ENCODE measurements at regions not wholly inside any gene's neighbourhood (a gene's known extent, or its start where the extent isn't known, plus 50 kb on each side); places are given as distances from the start of the nearest gene placed in this dataset.
"Not testable (repeated sequence)": the region's sequence is repeated elsewhere in the genome, so short reads cannot be mapped to it uniquely, and the experiment has no call there.

DNA sequence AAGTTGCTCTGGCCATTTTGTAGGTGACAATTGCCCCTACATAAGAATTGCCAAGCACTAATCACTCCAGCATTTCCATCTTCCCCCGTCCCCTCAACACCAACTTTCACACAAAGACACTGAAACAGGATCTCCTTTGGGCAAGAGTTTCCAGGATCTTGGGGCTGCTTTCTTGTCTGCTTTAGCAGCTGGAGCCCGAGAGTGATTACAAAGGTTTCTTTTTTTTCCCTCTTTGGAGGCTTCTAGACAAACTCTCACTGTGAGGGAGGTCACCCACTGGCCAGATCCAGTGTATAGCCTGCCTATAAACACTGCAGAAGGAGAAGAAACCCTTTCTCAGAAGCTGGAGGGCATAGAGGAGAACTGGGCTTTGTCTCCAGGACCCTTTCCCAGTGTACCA lies 92.5 kb downstream of the APIP start:
- no peak for DNase-seq (ENCODE audit: low read depth)
- H3K4me3 ChIP-seq (ENCODE audit: low read depth, low read length): no peak overlapping the region
- TF ChIP-seq, protein P1, sequence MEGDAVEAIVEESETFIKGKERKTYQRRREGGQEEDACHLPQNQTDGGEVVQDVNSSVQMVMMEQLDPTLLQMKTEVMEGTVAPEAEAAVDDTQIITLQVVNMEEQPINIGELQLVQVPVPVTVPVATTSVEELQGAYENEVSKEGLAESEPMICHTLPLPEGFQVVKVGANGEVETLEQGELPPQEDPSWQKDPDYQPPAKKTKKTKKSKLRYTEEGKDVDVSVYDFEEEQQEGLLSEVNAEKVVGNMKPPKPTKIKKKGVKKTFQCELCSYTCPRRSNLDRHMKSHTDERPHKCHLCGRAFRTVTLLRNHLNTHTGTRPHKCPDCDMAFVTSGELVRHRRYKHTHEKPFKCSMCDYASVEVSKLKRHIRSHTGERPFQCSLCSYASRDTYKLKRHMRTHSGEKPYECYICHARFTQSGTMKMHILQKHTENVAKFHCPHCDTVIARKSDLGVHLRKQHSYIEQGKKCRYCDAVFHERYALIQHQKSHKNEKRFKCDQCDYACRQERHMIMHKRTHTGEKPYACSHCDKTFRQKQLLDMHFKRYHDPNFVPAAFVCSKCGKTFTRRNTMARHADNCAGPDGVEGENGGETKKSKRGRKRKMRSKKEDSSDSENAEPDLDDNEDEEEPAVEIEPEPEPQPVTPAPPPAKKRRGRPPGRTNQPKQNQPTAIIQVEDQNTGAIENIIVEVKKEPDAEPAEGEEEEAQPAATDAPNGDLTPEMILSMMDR (IDR thresholded peaks at IDR 0.05; ENCODE audit: insufficient read depth, low read depth, low read length, missing control alignments): no peak

DNA sequence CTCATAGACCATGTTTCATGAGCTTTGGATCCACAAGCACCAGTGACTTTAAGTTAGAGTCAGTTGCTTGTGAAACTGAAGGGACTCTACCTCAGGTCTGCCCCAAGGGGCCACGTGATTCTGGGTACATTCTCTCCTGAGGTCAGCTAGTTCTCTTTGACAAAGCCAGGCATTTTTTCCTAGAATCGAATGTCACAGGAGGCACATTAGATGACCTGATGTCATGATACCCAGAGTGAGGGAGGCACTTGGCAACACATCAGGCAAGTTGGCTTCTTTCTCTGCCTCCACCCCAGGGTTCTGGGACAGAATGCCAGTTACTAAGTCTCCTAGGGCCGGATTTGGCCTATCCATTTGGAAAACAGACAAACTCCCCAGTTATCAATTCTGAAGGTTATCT lies 93.0 kb downstream of the APIP start:
- H3K4me3 ChIP-seq (ENCODE audit: low read depth, low read length): no peak overlapping the region
- TF ChIP-seq, protein P1 (IDR thresholded peaks at IDR 0.05; ENCODE audit: insufficient read depth, low read depth, low read length, missing control alignments): no peak
- no peak for DNase-seq (ENCODE audit: low read depth)

DNA sequence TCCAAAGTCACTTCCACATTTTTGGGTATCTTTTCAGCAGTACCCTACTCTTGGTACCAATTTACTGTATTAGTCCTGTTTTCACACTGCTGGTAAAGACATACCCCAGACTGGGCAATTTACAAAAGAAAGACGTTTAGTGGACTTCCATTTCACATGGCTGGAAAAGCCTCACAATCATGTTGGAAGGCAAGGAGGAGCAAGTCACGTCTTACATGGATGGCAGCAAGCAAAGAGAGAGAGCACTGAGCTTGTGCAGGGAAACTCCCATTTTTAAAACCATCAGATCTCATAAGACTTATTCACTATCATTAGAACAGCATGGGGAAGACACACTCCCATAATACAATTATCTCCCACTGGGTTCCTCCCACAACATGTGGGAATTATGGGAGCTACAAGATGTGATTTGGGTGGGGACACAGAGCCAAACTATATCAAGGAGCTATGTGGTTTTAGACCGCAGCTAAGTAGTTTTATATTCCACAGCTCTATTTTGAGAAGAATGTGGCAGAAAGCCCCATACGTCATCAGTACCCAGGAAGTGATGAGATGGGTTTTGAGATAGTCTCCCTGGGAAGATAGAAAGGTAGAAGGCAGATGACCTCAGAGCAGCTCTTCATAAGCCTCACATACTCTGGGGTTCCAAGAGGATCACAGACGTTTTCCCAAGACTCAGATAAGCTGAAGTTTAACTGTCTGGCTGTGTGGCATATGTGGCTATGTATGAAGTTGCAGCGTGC lies 96.3 kb downstream of the APIP start:
- no peak for DNase-seq (ENCODE audit: low read depth)
- H3K4me3 ChIP-seq (ENCODE audit: low read depth, low read length): no peak overlapping the region
- TF ChIP-seq, protein P1 (IDR thresholded peaks at IDR 0.05; ENCODE audit: insufficient read depth, low read depth, low read length, missing control alignments): no peak

- not testable (repeated sequence) for H3K4me3 ChIP-seq (ENCODE audit: low read depth, low read length); DNase-seq (ENCODE audit: low read depth)
These were observed 98.4 kb downstream of the APIP start for GRCh38 chr11:34817812-34818211.

DNA sequence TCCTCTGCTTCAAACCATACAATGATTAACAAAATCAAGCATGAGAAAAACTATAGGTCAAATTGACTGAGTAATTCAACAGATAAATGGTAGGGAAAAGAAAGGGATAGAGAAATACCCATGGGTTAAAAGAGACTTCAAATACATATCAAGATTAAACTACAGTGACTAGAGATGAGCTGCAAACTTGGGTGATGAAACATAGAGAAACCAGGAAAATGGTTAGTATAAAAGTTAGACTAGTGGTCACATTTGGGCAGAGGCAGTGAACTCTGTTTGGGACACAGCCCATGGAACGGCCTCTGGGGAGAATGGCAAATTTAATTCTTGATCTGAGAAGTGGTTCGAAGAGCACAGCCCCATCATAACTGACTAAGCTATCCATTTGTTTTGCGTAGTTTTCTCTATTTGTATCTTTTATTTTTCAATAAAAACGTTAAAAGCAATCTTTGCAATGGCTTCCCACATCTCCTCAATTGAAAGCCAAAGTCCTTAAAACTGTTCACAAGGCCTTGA lies 99.4 kb downstream of the APIP start:
- TF ChIP-seq, protein P1 (IDR thresholded peaks at IDR 0.05; ENCODE audit: insufficient read depth, low read depth, low read length, missing control alignments): no peak
- no peak for DNase-seq (ENCODE audit: low read depth)
- H3K4me3 ChIP-seq (ENCODE audit: low read depth, low read length): no peak overlapping the region

DNA sequence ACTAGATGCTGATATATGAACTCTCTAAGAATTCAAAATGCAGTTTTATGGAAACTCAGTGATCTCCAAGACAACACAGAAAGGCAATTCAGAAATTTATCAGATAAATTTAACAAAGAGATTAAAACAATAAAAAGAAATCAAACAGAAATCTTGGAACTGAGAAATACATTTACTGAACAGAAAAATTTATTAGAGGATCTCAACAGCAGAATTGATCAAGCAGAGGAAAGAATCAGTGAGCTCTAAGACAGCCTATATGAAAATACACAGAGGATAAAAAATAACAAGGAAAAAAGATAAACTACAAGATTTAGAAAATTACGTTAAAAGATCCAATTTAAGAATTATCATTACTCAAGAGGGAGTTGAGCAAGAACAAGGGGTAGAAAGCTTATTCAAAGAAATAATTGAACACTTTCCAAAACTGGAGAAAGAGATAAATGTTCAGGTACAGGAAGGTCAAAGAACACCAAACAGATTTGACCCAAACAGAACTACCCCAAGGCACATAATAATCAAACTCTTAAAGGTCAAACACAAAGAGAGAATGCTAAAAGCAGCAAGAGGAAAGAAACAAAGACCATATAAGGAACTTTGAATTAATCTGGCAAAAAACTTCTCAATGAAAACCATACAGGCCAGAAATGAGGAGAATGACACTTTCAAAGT lies 103.1 kb downstream of the APIP start:
- TF ChIP-seq, protein P1 (IDR thresholded peaks at IDR 0.05; ENCODE audit: insufficient read depth, low read depth, low read length, missing control alignments): no peak
- no peak overlapping the region for H3K4me3 ChIP-seq (ENCODE audit: low read depth, low read length)
- no peak for DNase-seq (ENCODE audit: low read depth)

GRCh38 chr11:34811858-34812257 lies 104.3 kb downstream of the APIP start:
- no peak overlapping the region for H3K4me3 ChIP-seq (ENCODE audit: low read depth, low read length)
- DNase-seq (ENCODE audit: low read depth): no peak
- TF ChIP-seq, protein P1 (IDR thresholded peaks at IDR 0.05; ENCODE audit: insufficient read depth, low read depth, low read length, missing control alignments): no peak
